ENCODE measurements at regions not wholly inside any gene's neighbourhood (a gene's known extent, or its start where the extent isn't known, plus 50 kb on each side); places are given as distances from the start of the nearest gene placed in this dataset.

DNA sequence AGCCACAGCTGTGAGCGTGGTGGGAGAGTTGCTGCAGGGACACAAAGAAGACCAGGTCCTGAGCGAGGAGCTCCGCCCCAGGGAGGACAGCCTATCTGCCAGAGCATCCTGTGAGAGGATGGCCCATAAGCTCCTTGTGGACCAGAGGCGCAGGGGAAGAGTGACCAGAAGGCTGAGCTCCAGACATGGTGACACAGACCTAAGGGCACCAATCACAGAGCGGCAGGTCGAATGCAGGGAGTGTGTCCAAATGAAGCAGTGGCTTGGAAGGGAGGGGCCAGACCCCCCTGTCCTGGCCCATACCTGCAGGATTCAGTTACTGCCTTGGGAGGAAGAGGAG, 135.8 kb upstream of the TMEM72 start:
- no peak for TF ChIP-seq TCF12 (IDR thresholded peaks at IDR 0.05; ENCODE audit: low read depth)
- no peak for TF ChIP-seq RAD21 (IDR thresholded peaks at IDR 0.05; ENCODE audit: low read depth)
- no peak for TF ChIP-seq TAF1 (IDR thresholded peaks at IDR 0.05; ENCODE audit: low read depth)
- TF ChIP-seq CREB1 (IDR thresholded peaks at IDR 0.05; ENCODE audit: low read depth), result no peak
- TF ChIP-seq TEAD4 (IDR thresholded peaks at IDR 0.05), result no peak
- TF ChIP-seq, protein P1, sequence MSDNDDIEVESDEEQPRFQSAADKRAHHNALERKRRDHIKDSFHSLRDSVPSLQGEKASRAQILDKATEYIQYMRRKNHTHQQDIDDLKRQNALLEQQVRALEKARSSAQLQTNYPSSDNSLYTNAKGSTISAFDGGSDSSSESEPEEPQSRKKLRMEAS (IDR thresholded peaks at IDR 0.05), result no peak
- no peak for TF ChIP-seq REST (IDR thresholded peaks at IDR 0.05; ENCODE audit: low read depth)
- no peak for TF ChIP-seq EP300 (IDR thresholded peaks at IDR 0.05; ENCODE audit: borderline replicate concordance)
- no peak for TF ChIP-seq YY1 (IDR thresholded peaks at IDR 0.05; ENCODE audit: low read depth)
- no peak for TF ChIP-seq ZBTB7A (IDR thresholded peaks at IDR 0.05; ENCODE audit: low read depth)
- TF ChIP-seq CEBPB (IDR thresholded peaks at IDR 0.05), result no peak
- no peak for TF ChIP-seq USF1 (IDR thresholded peaks at IDR 0.05)
